ENCODE measurements at regions not wholly inside any gene's neighbourhood (a gene's known extent, or its start where the extent isn't known, plus 50 kb on each side); places are given as distances from the start of the nearest gene placed in this dataset.

- 0 out of 4 replicates have a peak, but pooled peaks of 1 of the 2 experiments have one; percentile 63 for TF ChIP-seq REST (IDR thresholded peaks at IDR 0.05; ENCODE audit: insufficient read depth in 1 of 2, low read depth in 2 of 2, low read length in 2 of 2)
- TF ChIP-seq POLR2AphosphoS5 (IDR thresholded peaks at IDR 0.05; ENCODE audit: low read depth, low read length): no peak
Observed at GRCh38 chr9:131803758-131804411, 64.0 kb upstream of the RAPGEF1 start.
